MG63 (cell line): ENCODE measurements at regions not wholly inside any gene's neighbourhood (a gene's known extent, or its start where the extent isn't known, plus 50 kb on each side); places are given as distances from the start of the nearest gene placed in this dataset.
"Not testable (repeated sequence)": the region's sequence is repeated elsewhere in the genome, so short reads cannot be mapped to it uniquely, and the experiment has no call there.

Experiments
- DNase-seq: peaks from one replicate; pipeline ENCODE4 v3.0.0-alpha.2; 2020
- H3K27me3 ChIP-seq: fragments of 250-450 bp; sonication (Bioruptor Pico); 2 replicates; pipeline ENCODE4 v1.5.1; 2020; ENCODE audit warnings: mild to moderate bottlenecking, moderate library complexity
- H3K36me3 ChIP-seq: fragments of 250-450 bp; sonication (Bioruptor Pico); 2 replicates; pipeline ENCODE4 v1.5.1; 2020; ENCODE audit warnings: mild to moderate bottlenecking, moderate library complexity
- H3K4me3 ChIP-seq: fragments of 250-450 bp; sonication (Bioruptor Pico); 2 replicates; pipeline ENCODE4 v1.5.1; 2020; ENCODE audit warnings: mild to moderate bottlenecking, moderate library complexity
- H3K9me3 ChIP-seq: fragments of 250-450 bp; sonication (Bioruptor Pico); 2 replicates; pipeline ENCODE4 v1.5.1; 2020; ENCODE audit warnings: mild to moderate bottlenecking, moderate library complexity

- Histone ChIP-seq H3K4me3 (no peak overlapping the region), H3K27me3 (no peaks in the 10 kb centered on the region), H3K36me3 (no peaks in the 10 kb centered on the region), H3K9me3 (no peaks in the 10 kb centered on the region)
- no peak for DNase-seq
These were observed 140.0 kb upstream of the PHYHIPL start for GRCh38 chr10:59036311-59037017.

GRCh38 chr10:59037018-59037389, 139.4 kb upstream of the PHYHIPL start:
- no peak overlapping the region for H3K4me3 ChIP-seq
- H3K36me3 ChIP-seq, result no peaks in the 10 kb centered on the region
- H3K27me3 ChIP-seq, result no peaks in the 10 kb centered on the region
- no peaks in the 10 kb centered on the region for H3K9me3 ChIP-seq
- DNase-seq, result no peak

GRCh38 chr10:59037506-59037905, 138.9 kb upstream of the PHYHIPL start:
- DNase-seq, result no peak
- H3K27me3 ChIP-seq, result no peaks in the 10 kb centered on the region
- H3K4me3 ChIP-seq, result no peak overlapping the region
- H3K36me3 ChIP-seq, result no peaks in the 10 kb centered on the region
- H3K9me3 ChIP-seq, result no peaks in the 10 kb centered on the region

GRCh38 chr10:59043358-59043757, 133.1 kb upstream of the PHYHIPL start:
- H3K27me3 ChIP-seq, DNase-seq: not testable (repeated sequence)

GRCh38 chr10:59047180-59047579, 129.3 kb upstream of the PHYHIPL start:
- no peaks in the 10 kb centered on the region for H3K36me3 ChIP-seq
- H3K27me3 ChIP-seq, result no peaks in the 10 kb centered on the region
- peaks cover 8% of the 10 kb centered on the region for H3K9me3 ChIP-seq
- no peak overlapping the region for H3K4me3 ChIP-seq
- DNase-seq, result no peak

More at GRCh38 chr10:59043358-59043757, 133.1 kb upstream of the PHYHIPL start:
- H3K36me3 ChIP-seq, H3K9me3 ChIP-seq, H3K4me3 ChIP-seq: not testable (repeated sequence)

GRCh38 chr10:59047957-59048618, 128.4 kb upstream of the PHYHIPL start:
- H3K27me3 ChIP-seq, result no peaks in the 10 kb centered on the region
- H3K4me3 ChIP-seq, result no peak overlapping the region
- peaks cover 8% of the 10 kb centered on the region for H3K9me3 ChIP-seq
- no peaks in the 10 kb centered on the region for H3K36me3 ChIP-seq
- DNase-seq, result no peak

- H3K36me3 ChIP-seq, DNase-seq, H3K27me3 ChIP-seq, H3K9me3 ChIP-seq, H3K4me3 ChIP-seq: not testable (repeated sequence)
These were observed 122.9 kb upstream of the PHYHIPL start for GRCh38 chr10:59053502-59053901.

- no peak for DNase-seq
- peaks cover 6% of the 10 kb centered on the region; the same call in 1 of the 2 replicates for H3K9me3 ChIP-seq
These were observed 121.4 kb upstream of the PHYHIPL start for GRCh38 chr10:59055045-59055444.

GRCh38 chr10:59057345-59057744, 119.1 kb upstream of the PHYHIPL start:
- Histone ChIP-seq H3K4me3 (no peak overlapping the region), H3K9me3 (no peaks in the 10 kb centered on the region), H3K27me3 (peaks cover 2% of the 10 kb centered on the region; the same call in 1 of the 2 replicates), H3K36me3 (no peaks in the 10 kb centered on the region)
- DNase-seq, result peak; percentile 21

More at GRCh38 chr10:59055045-59055444, 121.4 kb upstream of the PHYHIPL start:
- no peaks in the 10 kb centered on the region for H3K36me3 ChIP-seq
- H3K4me3 ChIP-seq, result no peak overlapping the region
- peaks cover 2% of the 10 kb centered on the region; the same call in 1 of the 2 replicates for H3K27me3 ChIP-seq

- no peaks in the 10 kb centered on the region for H3K9me3 ChIP-seq
- no peak overlapping the region for H3K4me3 ChIP-seq
- no peaks in the 10 kb centered on the region for H3K36me3 ChIP-seq
- DNase-seq, result no peak
- peaks cover 2% of the 10 kb centered on the region; the same call in 1 of the 2 replicates for H3K27me3 ChIP-seq
These were observed 115.6 kb upstream of the PHYHIPL start for GRCh38 chr10:59060852-59061251.

GRCh38 chr10:59063491-59063890, 113.0 kb upstream of the PHYHIPL start:
- no peaks in the 10 kb centered on the region for H3K9me3 ChIP-seq
- peaks cover 2% of the 10 kb centered on the region; the same call in 1 of the 2 replicates for H3K27me3 ChIP-seq
- no peak overlapping the region for H3K4me3 ChIP-seq
- H3K36me3 ChIP-seq, result no peaks in the 10 kb centered on the region
- DNase-seq, result no peak

GRCh38 chr10:59064080-59064692, 112.3 kb upstream of the PHYHIPL start:
- H3K36me3 ChIP-seq, result no peaks in the 10 kb centered on the region
- H3K9me3 ChIP-seq, result no peaks in the 10 kb centered on the region
- H3K27me3 ChIP-seq, result peaks cover 2% of the 10 kb centered on the region; the same call in 1 of the 2 replicates
- no peak overlapping the region for H3K4me3 ChIP-seq
- no peak for DNase-seq

GRCh38 chr10:59064759-59065539, 111.5 kb upstream of the PHYHIPL start:
- Histone ChIP-seq H3K36me3 (no peaks in the 10 kb centered on the region), H3K9me3 (no peaks in the 10 kb centered on the region), H3K27me3 (peaks cover under 1% of the 10 kb centered on the region; the same call in 1 of the 2 replicates), H3K4me3 (no peak overlapping the region)
- DNase-seq, result no peak

- H3K4me3 ChIP-seq, result no peak overlapping the region
- no peak for DNase-seq
- no peaks in the 10 kb centered on the region for H3K27me3 ChIP-seq
- H3K9me3 ChIP-seq, result no peaks in the 10 kb centered on the region
- no peaks in the 10 kb centered on the region for H3K36me3 ChIP-seq
These were observed 107.8 kb upstream of the PHYHIPL start for GRCh38 chr10:59068581-59069191.

GRCh38 chr10:59072038-59072437, 104.4 kb upstream of the PHYHIPL start:
- Histone ChIP-seq H3K36me3 (no peaks in the 10 kb centered on the region), H3K4me3 (no peak overlapping the region), H3K9me3 (no peaks in the 10 kb centered on the region), H3K27me3 (no peaks in the 10 kb centered on the region)
- DNase-seq, result no peak

GRCh38 chr10:59073456-59074053, 102.9 kb upstream of the PHYHIPL start:
- DNase-seq, result no peak

More at GRCh38 chr10:59073456-59074053, 102.9 kb upstream of the PHYHIPL start:
- Histone ChIP-seq H3K9me3 (no peaks in the 10 kb centered on the region), H3K4me3 (no peak overlapping the region), H3K27me3 (no peaks in the 10 kb centered on the region), H3K36me3 (no peaks in the 10 kb centered on the region)
